SU-DHL-6 (cell line): ENCODE measurements at regions not wholly inside any gene's neighbourhood (a gene's known extent, or its start where the extent isn't known, plus 50 kb on each side); places are given as distances from the start of the nearest gene placed in this dataset.

ENCODE experiments used
- H2AFZ ChIP-seq: fragments of 200-600 bp; sonication (generic); 2 replicates; pipeline ENCODE4 v1.6.1; 2014; ENCODE audit warnings: low read depth, mild to moderate bottlenecking, moderate library complexity, mixed read lengths, antibody characterized with exemption, low read length; ENCODE audit not compliant: severe bottlenecking
- H3F3A ChIP-seq: fragments of 200-600 bp; shearing (Covaris generic); 2 replicates; pipeline ENCODE4 v1.6.0; 2016; ENCODE audit warnings: antibody characterized with exemption, mild to moderate bottlenecking; ENCODE audit not compliant: insufficient read depth
- H3K27ac ChIP-seq: fragments of 200-600 bp; sonication (generic); 2 replicates; pipeline ENCODE4 v1.5.1; 2016; ENCODE audit warnings: low read depth, mild to moderate bottlenecking, low read length, moderate library complexity, mixed read lengths
- H3K27me3 ChIP-seq: fragments of 200-600 bp; sonication (generic), shearing (Covaris generic); 2 replicates; pipeline ENCODE4 v1.6.0; 2014; ENCODE audit warnings: mild to moderate bottlenecking, low read length
- H3K36me3 ChIP-seq: fragments of 200-600 bp; sonication (generic); 2 replicates; pipeline ENCODE4 v1.6.1; 2014; ENCODE audit warnings: mild to moderate bottlenecking, low read length, mixed read lengths
- H3K4me2 ChIP-seq: fragments of 300-600, 200-600 bp; shearing (Covaris generic), sonication (generic); 2 replicates; pipeline ENCODE4 v1.6.0; 2014; ENCODE audit warnings: low read length, low read depth, mild to moderate bottlenecking; ENCODE audit not compliant: poor library complexity, severe bottlenecking
- H3K4me3 ChIP-seq: fragments of 200-600 bp; sonication (generic); 2 replicates; pipeline ENCODE4 v1.5.1; 2014; ENCODE audit warnings: antibody characterized with exemption, low read length, mild to moderate bottlenecking, mixed read lengths; ENCODE audit not compliant: insufficient read depth, poor library complexity, severe bottlenecking
- H3K79me2 ChIP-seq: fragments of 200-600 bp; sonication (generic); 2 replicates; pipeline ENCODE4 v1.6.1; 2014; ENCODE audit warnings: mild to moderate bottlenecking, low read length, moderate library complexity; ENCODE audit not compliant: insufficient read depth
- H3K9ac ChIP-seq: fragments of 200-600 bp; sonication (generic); 2 replicates; pipeline ENCODE4 v1.7.0; 2014; ENCODE audit warnings: mild to moderate bottlenecking, low read length
- H3K9me2 ChIP-seq: fragments of 200-600 bp; sonication (generic); replicated peaks from 2 replicates; pipeline ENCODE4 v1.6.1; 2014; ENCODE audit warnings: low read length; ENCODE audit not compliant: insufficient read depth
- H3K9me3 ChIP-seq: fragments of 200-600 bp; sonication (generic); 2 replicates; pipeline ENCODE4 v1.6.1; 2014; ENCODE audit warnings: low read length, mixed read lengths; ENCODE audit not compliant: insufficient read depth
- H4K20me1 ChIP-seq: fragments of 200-600 bp; sonication (generic); 2 replicates; pipeline ENCODE4 v1.6.1; 2014; ENCODE audit warnings: low read depth, mild to moderate bottlenecking, antibody characterized with exemption, low read length, moderate library complexity, mixed read lengths
- CTCF ChIP-seq: fragments of 200-600 bp; sonication (generic); IDR thresholded peaks from one replicate; pipeline ENCODE4 v1.5.1; 2017; ENCODE audit warnings: antibody characterized with exemption, mild to moderate bottlenecking, low read length, moderate library complexity; ENCODE audit not compliant: insufficient read depth, poor library complexity, severe bottlenecking
- EZH2phosphoT487 ChIP-seq: fragments of 200-600 bp; sonication (generic), shearing (Covaris generic); conservative IDR thresholded peaks from 2 replicates; pipeline ENCODE4 v1.6.1; 2018; ENCODE audit warnings: mild to moderate bottlenecking, antibody characterized with exemption, low read length, moderate library complexity, mixed read lengths

GRCh38 chr5:130260481-130260880 is 356.2 kb downstream of the CHSY3 start:
- H3F3A ChIP-seq = no peaks in the 10 kb centered on the region
- H4K20me1 ChIP-seq = no peaks in the 10 kb centered on the region
- no peaks in the 10 kb centered on the region for H3K9me3 ChIP-seq
- H3K36me3 ChIP-seq = no peaks in the 10 kb centered on the region
- H2AFZ ChIP-seq = no peak overlapping the region
- no peaks in the 10 kb centered on the region for H3K9me2 ChIP-seq
- H3K79me2 ChIP-seq = no peaks in the 10 kb centered on the region
- H3K9ac ChIP-seq = no peak overlapping the region
- H3K4me3 ChIP-seq = no peak overlapping the region
- H3K27me3 ChIP-seq = no peaks in the 10 kb centered on the region
- no peak overlapping the region for H3K27ac ChIP-seq
- H3K4me2 ChIP-seq = no peak overlapping the region
- TF ChIP-seq CTCF (no peak), EZH2phosphoT487 (no peak)

GRCh38 chr5:130251931-130252330 is 347.7 kb downstream of the CHSY3 start:
- Histone ChIP-seq H3K4me3 (no peak overlapping the region), H3K4me2 (no peak overlapping the region)

GRCh38 chr5:130243641-130244040 is 339.4 kb downstream of the CHSY3 start:
- no peak overlapping the region for H3K27ac ChIP-seq
- no peaks in the 10 kb centered on the region for H3K27me3 ChIP-seq
- H4K20me1 ChIP-seq = no peaks in the 10 kb centered on the region
- no peak overlapping the region for H2AFZ ChIP-seq
- H3K4me3 ChIP-seq = no peak overlapping the region
- H3K9me2 ChIP-seq = no peaks in the 10 kb centered on the region
- H3K79me2 ChIP-seq = no peaks in the 10 kb centered on the region
- no peaks in the 10 kb centered on the region for H3K9me3 ChIP-seq
- no peaks in the 10 kb centered on the region for H3K36me3 ChIP-seq
- H3F3A ChIP-seq = no peaks in the 10 kb centered on the region
- H3K9ac ChIP-seq = no peak overlapping the region
- no peak overlapping the region for H3K4me2 ChIP-seq
- no peak for TF ChIP-seq CTCF
- TF ChIP-seq EZH2phosphoT487 = no peak

More at GRCh38 chr5:130251931-130252330, 347.7 kb downstream of the CHSY3 start:
- Histone ChIP-seq H4K20me1 (no peaks in the 10 kb centered on the region), H3K79me2 (no peaks in the 10 kb centered on the region), H3K9me3 (no peaks in the 10 kb centered on the region), H3F3A (no peaks in the 10 kb centered on the region), H3K27me3 (no peaks in the 10 kb centered on the region), H3K36me3 (no peaks in the 10 kb centered on the region), H3K9me2 (no peaks in the 10 kb centered on the region), H2AFZ (no peak overlapping the region), H3K27ac (no peak overlapping the region), H3K9ac (no peak overlapping the region)
- TF ChIP-seq EZH2phosphoT487 (no peak), CTCF (no peak)
